ENCODE measurements at regions not wholly inside any gene's neighbourhood (a gene's known extent, or its start where the extent isn't known, plus 50 kb on each side); places are given as distances from the start of the nearest gene placed in this dataset.

DNA sequence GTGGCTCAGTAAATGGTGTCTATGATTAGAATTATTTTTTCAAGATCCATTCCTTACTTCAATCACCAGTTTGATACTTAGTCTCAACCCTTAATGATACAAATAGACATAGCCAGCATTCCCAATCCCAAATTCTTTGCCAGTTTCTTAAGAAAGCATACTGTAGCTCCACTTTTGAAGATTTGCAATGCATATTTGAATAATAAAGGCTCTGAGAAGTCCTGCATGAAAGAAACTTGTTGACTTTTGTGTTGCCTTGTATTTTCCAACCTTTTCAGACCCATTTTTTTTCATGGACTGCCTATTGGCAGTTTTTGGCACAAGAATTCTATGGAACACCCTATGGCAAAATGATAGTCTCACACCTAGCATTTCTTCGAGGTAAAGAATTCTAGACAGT lies 215.6 kb upstream of the CHD6 start:
- CTCF ChIA-PET, result no interaction called here
- H2BK15ac ChIP-seq (ENCODE audit: low read depth, low read length), result no peak overlapping the region

More for the DNA sequence above, 215.6 kb upstream of the CHD6 start:
- H3K4me2 ChIP-seq (ENCODE audit: low read depth, low read length), result no peak overlapping the region
- H3K23ac ChIP-seq (ENCODE audit: low read depth, low read length), result no peak overlapping the region
- no CpG with 5 or more reads among the region's 1 CpG for whole genome bisulfite sequencing, 2 experiments (ENCODE audit: extremely low coverage in 2 of 2, insufficient read length in 1 of 2)
- no peak overlapping the region for H2AK5ac ChIP-seq (ENCODE audit: low read depth, low read length)
- no peaks in the 10 kb centered on the region for H3K79me1 ChIP-seq (ENCODE audit: low read depth in 1 of 2, low read length in 2 of 2)
- H4K91ac ChIP-seq (ENCODE audit: insufficient read depth, low read depth, low read length), result no peak overlapping the region
- no peak overlapping the region for H3K4me3 ChIP-seq (ENCODE audit: insufficient read depth, low read depth, low read length)
- H3K9me3 ChIP-seq (ENCODE audit: control insufficient read depth, insufficient read depth, low read length), result peaks cover 7% of the 10 kb centered on the region; the same call in 1 of the 2 replicates
- H3K27ac ChIP-seq (ENCODE audit: insufficient read depth, low read length), result no peak overlapping the region
- ATAC-seq (ENCODE audit: low read depth) (no peak), DNase-seq (no peak)
- no TSS peak for BruUV-seq (replicated peaks)
- no peak overlapping the region for H2AFZ ChIP-seq (replicated peaks; ENCODE audit: low read length, poor library complexity)
- no peak overlapping the region for H3K18ac ChIP-seq (ENCODE audit: low read depth, low read length)
- H3K27me3 ChIP-seq (ENCODE audit: control insufficient read depth, insufficient read depth, low read length), result no peaks in the 10 kb centered on the region
- dilution Hi-C loops (cut with HindIII; ENCODE audit: low sequenced_read_pairs, unreplicated experiment), result no loop called here
- no peak overlapping the region for H2BK5ac ChIP-seq (ENCODE audit: low read depth, low read length, poor library complexity, severe bottlenecking)
- POLR2A ChIA-PET (ENCODE audit: unreplicated experiment), result no interaction called here
- TF ChIP-seq MAZ (IDR thresholded peaks at IDR 0.05; ENCODE audit: borderline replicate concordance, low read depth, low read length) (no peak), SMC3 (IDR thresholded peaks at IDR 0.05; ENCODE audit: low read depth, low read length) (no peak), MAFK (IDR thresholded peaks at IDR 0.05; ENCODE audit: low read depth, low read length) (no peak), ELK1 (IDR thresholded peaks at IDR 0.05; ENCODE audit: borderline replicate concordance, low read depth, low read length) (no peak), USF2 (IDR thresholded peaks at IDR 0.05; ENCODE audit: low read depth, low read length) (no peak), RAD21 (IDR thresholded peaks at IDR 0.05; ENCODE audit: low read length) (no peak), BHLHE40 (IDR thresholded peaks at IDR 0.05; ENCODE audit: low read depth, low read length) (no peak), CEBPB (IDR thresholded peaks at IDR 0.05; ENCODE audit: low read depth, low read length) (no peak), POLR2A (IDR thresholded peaks at IDR 0.05; ENCODE audit: low read depth, low read length) (no peak), FOS (IDR thresholded peaks at IDR 0.05; ENCODE audit: low read depth, low read length) (no peak), CTCF (conservative IDR thresholded peaks at IDR 0.05; ENCODE audit: low read depth, low read length) (no peak), CHD1 (IDR thresholded peaks at IDR 0.05; ENCODE audit: low read depth, low read length) (no peak), RFX5 (IDR thresholded peaks at IDR 0.05; ENCODE audit: low read depth, low read length) (no peak), RCOR1 (IDR thresholded peaks at IDR 0.05; ENCODE audit: insufficient replicate concordance, low read length) (no peak), NFE2L2 (IDR thresholded peaks at IDR 0.05; ENCODE audit: low read depth, low read length) (no peak), MXI1 (IDR thresholded peaks at IDR 0.05; ENCODE audit: borderline replicate concordance, low read depth, low read length) (no peak)
- in situ Hi-C loops (cut with MboI; ENCODE audit: low sequenced_read_pairs), result no loop called here
- intact Hi-C loops (cut with micrococcal nuclease), result no loop called here
- no peak overlapping the region for H4K8ac ChIP-seq (ENCODE audit: low read depth in 2 of 2, low read length in 2 of 2)
- no peak overlapping the region for H2BK120ac ChIP-seq (ENCODE audit: low read depth, low read length)
- no peak overlapping the region for H3K9ac ChIP-seq (ENCODE audit: low read depth, low read length)
- no peaks in the 10 kb centered on the region for H3K36me3 ChIP-seq (ENCODE audit: control insufficient read depth, insufficient read depth, low read length)
- H3K4me1 ChIP-seq (ENCODE audit: control insufficient read depth, insufficient read depth, low read length), result no peaks in the 10 kb centered on the region
- H3K56ac ChIP-seq (ENCODE audit: extremely low read depth, insufficient read depth, low read length), result no peak overlapping the region
- no peak overlapping the region for H4K5ac ChIP-seq (ENCODE audit: low read depth, low read length)
- no peak overlapping the region for H3K14ac ChIP-seq (replicated peaks; ENCODE audit: low read depth, low read length)
- H2AK9ac ChIP-seq (replicated peaks; ENCODE audit: low read depth, low read length, poor library complexity), result no peak overlapping the region
- no peak overlapping the region for H3K4ac ChIP-seq (ENCODE audit: low read depth, low read length)
- no peaks in the 10 kb centered on the region for H4K20me1 ChIP-seq (ENCODE audit: insufficient read depth, low read length)
- H3K9me1 ChIP-seq (ENCODE audit: insufficient read depth, low read length), result no peaks in the 10 kb centered on the region
- no peak overlapping the region for H2BK20ac ChIP-seq (ENCODE audit: low read depth, low read length)
